H1 (cell line): ENCODE measurements at regions not wholly inside any gene's neighbourhood (a gene's known extent, or its start where the extent isn't known, plus 50 kb on each side); places are given as distances from the start of the nearest gene placed in this dataset.

Experiments used
- BRCA1 ChIP-seq: IDR thresholded peaks from 2 replicates; pipeline ENCODE4 v1.6.1; 2012; ENCODE audit warnings: low read depth, low read length, improper control_type of control experiment
- CTCF ChIP-seq, 3 experiments: IDR thresholded peaks; 1 replicate in 2 of 3; 2 replicates in 1 of 3; pipeline versions ENCODE4 v1.5.1 to v1.6.1; 2011; ENCODE audit warnings: low read length in 3 of 3, mild to moderate bottlenecking in 3 of 3, inconsistent platforms in 2 of 3, low read depth in 1 of 3, moderate library complexity in 1 of 3; ENCODE audit not compliant: insufficient read depth in 1 of 3; ENCODE audit errors: control extremely low read depth in 1 of 3
- POLR2A ChIP-seq, 2 experiments: IDR thresholded peaks; 1 replicate in 1 of 2; 2 replicates in 1 of 2; pipeline ENCODE4 v1.6.1; 2011; ENCODE audit warnings: low read depth in 2 of 2, low read length in 2 of 2, mild to moderate bottlenecking in 2 of 2; ENCODE audit errors: control extremely low read depth in 1 of 2
- SIN3A ChIP-seq, 2 experiments: IDR thresholded peaks in 1 of 2; conservative IDR thresholded peaks in 1 of 2; 2 replicates each; pipeline ENCODE4 v1.6.1; 2011 to 2012; ENCODE audit warnings: low read length in 2 of 2, improper control_type of control experiment in 1 of 2, low read depth in 1 of 2, mild to moderate bottlenecking in 1 of 2

GRCh38 chr2:219784178-219784577 lies 156.7 kb downstream of the SLC4A3 start:
- no peak for TF ChIP-seq CTCF (IDR thresholded peaks at IDR 0.05; ENCODE audit: control extremely low read depth in 1 of 3, insufficient read depth in 1 of 3, low read depth in 1 of 3, low read length in 3 of 3)
- no peak for TF ChIP-seq BRCA1
- no peak for TF ChIP-seq SIN3A (conservative IDR thresholded peaks at IDR 0.05 in 1 of 2, IDR thresholded peaks at IDR 0.05 in 1 of 2; ENCODE audit: low read depth in 1 of 2, low read length in 2 of 2)
- no peak for TF ChIP-seq POLR2A (IDR thresholded peaks at IDR 0.05; ENCODE audit: control extremely low read depth in 1 of 2, low read depth in 2 of 2, low read length in 2 of 2)
